Ovary (tissue), 3 donors: ENCODE measurements at regions not wholly inside any gene's neighbourhood (a gene's known extent, or its start where the extent isn't known, plus 50 kb on each side); places are given as distances from the start of the nearest gene placed in this dataset.

Experiments
- CTCF ChIP-seq, 3 donors: fragments of 450-650 bp in 2 of 3; fragments of 200-600 bp in 1 of 3; IDR thresholded peaks; one replicate each; pipeline versions ENCODE4 v1.5.1 to v1.8.0; 2016 to 2022; ENCODE audit warnings: antibody characterized with exemption in 3 of 3, mild to moderate bottlenecking in 1 of 3
- EP300 ChIP-seq: sonication (generic); formaldehyde crosslinking; IDR thresholded peaks from one replicate; pipeline ENCODE4 v1.6.1; 2017; ENCODE audit warnings: antibody characterized with exemption
- donor health status: DM: no; HTN: no; CAD: no.

GRCh38 chr12:92078167-92079053 is 67.2 kb downstream of the BTG1 start:
- TF ChIP-seq EP300 (no peak), CTCF (IDR thresholded peaks at IDR 0.05) (no peak)
